Esophagus muscularis mucosa (tissue), 4 donors: ENCODE measurements at regions not wholly inside any gene's neighbourhood (a gene's known extent, or its start where the extent isn't known, plus 50 kb on each side); places are given as distances from the start of the nearest gene placed in this dataset.

Experiments
- DNase-seq: peaks from one replicate; pipeline ENCODE4 v3.0.0-alpha.2; 2017; ENCODE audit errors: extremely low spot score
- H3K27ac ChIP-seq, 4 donors: fragments of 200-600 bp; sonication (generic); replicated peaks in 1 of 4; 1 replicate in 3 of 4; 2 replicates in 1 of 4; pipeline ENCODE4 v1.5.1; 2016 to 2019; ENCODE audit warnings: mild to moderate bottlenecking in 1 of 4
- H3K27me3 ChIP-seq, 4 donors: fragments of 200-600 bp; sonication (generic); one replicate each; pipeline versions ENCODE4 v1.5.1 to v1.6.0; 2016 to 2019
- H3K36me3 ChIP-seq, 4 donors: fragments of 200-600 bp; sonication (generic); one replicate each; pipeline ENCODE4 v1.5.1; 2016 to 2019
- H3K4me1 ChIP-seq, 4 donors: fragments of 200-600 bp; sonication (generic); one replicate each; pipeline ENCODE4 v1.5.1; 2016 to 2019
- H3K4me3 ChIP-seq, 4 donors: fragments of 200-600 bp; sonication (generic); 1 replicate in 2 of 4; 2 replicates in 2 of 4; pipeline ENCODE4 v1.5.1; 2016 to 2019; ENCODE audit warnings: mild to moderate bottlenecking in 4 of 4, moderate library complexity in 1 of 4
- H3K9me3 ChIP-seq, 4 donors: fragments of 200-600 bp; sonication (generic); 1 replicate in 3 of 4; 2 replicates in 1 of 4; pipeline ENCODE4 v1.5.1; 2016 to 2019
- CTCF ChIP-seq, 3 experiments: fragments of 200-600 bp in 2 of 3; fragments of 450-650 bp in 1 of 3; sonication (generic) in 2 of 3; IDR thresholded peaks; one replicate each; pipeline ENCODE4 v1.5.1; 2017 to 2019; ENCODE audit warnings: antibody characterized with exemption in 3 of 3, mild to moderate bottlenecking in 2 of 3, moderate library complexity in 1 of 3
- EP300 ChIP-seq: sonication (generic); formaldehyde crosslinking; IDR thresholded peaks from one replicate; pipeline ENCODE4 v1.6.1; 2017; ENCODE audit warnings: antibody characterized with exemption
- POLR2A ChIP-seq: fragments of 450-650 bp; IDR thresholded peaks from one replicate; pipeline ENCODE4 v1.6.1; 2017; ENCODE audit warnings: antibody characterized with exemption, moderate library complexity, mild to moderate bottlenecking, low read depth
- POLR2AphosphoS5 ChIP-seq, 2 donors: sonication (generic); formaldehyde crosslinking; IDR thresholded peaks; one replicate each; pipeline ENCODE4 v1.6.1; 2017; ENCODE audit warnings: antibody characterized with exemption in 2 of 2
- WGBS: methylation state at CpG from one replicate; pipeline ENCODE4 v1.1.5; 2018; 5-methylcytosine and 5-hydroxymethylcytosine counted together
- intact Hi-C: fragments of 100-400 bp; cut with DNase I; formaldehyde crosslinking; loops from one replicate; pipeline ENCODE4 v1.15.1; 2023

DNA sequence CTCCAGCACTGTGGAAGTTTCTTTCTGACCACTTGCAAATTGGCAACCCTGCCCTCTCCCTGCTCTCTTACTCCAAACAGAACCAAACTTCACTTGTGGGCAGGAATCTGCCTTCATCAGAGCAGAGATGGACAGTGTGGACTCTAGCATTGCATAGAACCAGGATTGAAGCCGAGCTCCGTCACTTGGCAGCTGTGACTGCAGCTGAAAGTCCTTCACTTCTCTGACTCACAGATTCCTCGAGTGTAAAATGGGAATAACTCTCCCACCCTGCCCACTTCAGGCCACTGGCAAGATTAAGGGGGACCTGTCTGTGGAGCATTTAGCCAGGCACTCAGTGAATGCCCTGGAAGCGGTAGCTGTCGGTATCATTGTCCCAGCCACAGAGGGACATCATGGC, 75.7 kb upstream of the ZBTB40 start:
- Histone ChIP-seq H3K27ac (no peak overlapping the region), H3K36me3 (no peaks in the 10 kb centered on the region), H3K27me3 (peaks cover 0 to 60% (median 3%) of the 10 kb centered on the region in 4 donors), H3K9me3 (peaks cover 0 to 11% (median 8%) of the 10 kb centered on the region in 4 donors), H3K4me3 (no peak overlapping the region), H3K4me1 (no peaks in the 10 kb centered on the region)
- no peak for DNase-seq
- intact Hi-C loops = no loop called here
- 88% methylated on average over 5 of the region's 5 CpGs for WGBS
- TF ChIP-seq EP300 (no peak), POLR2AphosphoS5 (IDR thresholded peaks at IDR 0.05) (no peak), CTCF (IDR thresholded peaks at IDR 0.05) (no peak), POLR2A (no peak)

DNA sequence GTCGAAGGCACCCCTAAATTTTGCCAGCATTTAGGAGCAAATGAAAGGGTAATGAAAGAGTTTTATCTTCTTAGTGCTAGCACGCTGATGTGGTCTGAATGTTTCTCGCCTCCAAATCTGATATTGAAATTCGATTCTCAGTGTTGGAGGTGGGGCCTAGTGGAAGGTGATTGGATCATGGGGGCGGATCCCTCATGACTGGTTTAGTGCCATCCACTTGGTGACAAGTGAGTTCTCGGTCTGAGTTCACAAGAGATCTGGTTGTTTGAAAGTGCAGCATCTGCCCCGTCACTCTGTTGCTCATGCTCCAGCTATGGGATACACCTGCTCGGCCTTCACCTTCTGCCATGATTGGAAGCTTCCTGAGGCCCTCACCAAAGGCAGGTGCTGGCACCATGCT, 75.1 kb upstream of the ZBTB40 start:
- Histone ChIP-seq H3K9me3 (peaks cover 0 to 11% (median 8%) of the 10 kb centered on the region in 4 donors), H3K27me3 (peaks cover 0 to 54% (median 3%) of the 10 kb centered on the region in 4 donors), H3K4me3 (no peak overlapping the region), H3K27ac (no peak overlapping the region), H3K36me3 (no peaks in the 10 kb centered on the region), H3K4me1 (no peaks in the 10 kb centered on the region)
- 88% methylated on average over 8 of the region's 8 CpGs for WGBS
- TF ChIP-seq CTCF (IDR thresholded peaks at IDR 0.05) = no peak
- TF ChIP-seq EP300 = no peak
- TF ChIP-seq POLR2AphosphoS5 (IDR thresholded peaks at IDR 0.05) = no peak
- no peak for TF ChIP-seq POLR2A
- DNase-seq = no peak
- intact Hi-C loops = no loop called here

- no peak overlapping the region for H3K27ac ChIP-seq
- peaks cover 0 to 50% (median 3%) of the 10 kb centered on the region in 4 donors for H3K27me3 ChIP-seq
- peaks cover 0 to 11% (median 8%) of the 10 kb centered on the region in 4 donors for H3K9me3 ChIP-seq
- no peaks in the 10 kb centered on the region for H3K36me3 ChIP-seq
- intact Hi-C loops = no loop called here
- H3K4me3 ChIP-seq = no peak overlapping the region
- no peaks in the 10 kb centered on the region for H3K4me1 ChIP-seq
- no peak for TF ChIP-seq POLR2AphosphoS5 (IDR thresholded peaks at IDR 0.05)
- no peak for TF ChIP-seq CTCF (IDR thresholded peaks at IDR 0.05)
- no peak for TF ChIP-seq POLR2A
- no peak for TF ChIP-seq EP300
- no peak for DNase-seq
- WGBS = 96% methylated on average over 3 of the region's 3 CpGs
Measured at GRCh38 chr1:22376976-22377375, 74.7 kb upstream of the ZBTB40 start.

GRCh38 chr1:22379566-22379965, 72.1 kb upstream of the ZBTB40 start:
- no peak overlapping the region for H3K4me3 ChIP-seq
- no peak overlapping the region for H3K27ac ChIP-seq
- no peak for DNase-seq
- H3K4me1 ChIP-seq = no peaks in the 10 kb centered on the region
- 48% methylated on average over 5 of the region's 7 CpGs for WGBS
- no peaks in the 10 kb centered on the region for H3K36me3 ChIP-seq
- peaks cover 0 to 51% (median 3%) of the 10 kb centered on the region in 4 donors for H3K27me3 ChIP-seq
- intact Hi-C loops = no loop called here
- TF ChIP-seq POLR2AphosphoS5 (IDR thresholded peaks at IDR 0.05) = no peak
- TF ChIP-seq EP300 = no peak
- TF ChIP-seq CTCF (IDR thresholded peaks at IDR 0.05) = no peak
- no peaks in the 10 kb centered on the region for H3K9me3 ChIP-seq
